ENCODE measurements at regions not wholly inside any gene's neighbourhood (a gene's known extent, or its start where the extent isn't known, plus 50 kb on each side); places are given as distances from the start of the nearest gene placed in this dataset.
"Not testable (repeated sequence)": the region's sequence is repeated elsewhere in the genome, so short reads cannot be mapped to it uniquely, and the experiment has no call there.

- no peak for ATAC-seq
- DNase-seq = no peak
- H3K4me3 ChIP-seq = no peak overlapping the region
- WGBS, 2 donors = 85 to 87% methylated on average over 3 of the region's 3 CpGs
- no peak overlapping the region for H3K27ac ChIP-seq
- no peak for FAIRE-seq
- H3K27me3 ChIP-seq = no peaks in the 10 kb centered on the region
- H3K9me3 ChIP-seq = no peaks in the 10 kb centered on the region
- intact Hi-C loops (cut with DNase I) = no loop called here
- no peaks in the 10 kb centered on the region for H3K36me3 ChIP-seq
- H3K4me1 ChIP-seq = peaks cover 1 to 10% (median 8%) of the 10 kb centered on the region in 3 donors
- TF ChIP-seq CTCF (IDR thresholded peaks at IDR 0.05) = no peak
Measured at GRCh38 chr2:37579192-37579713, 92.2 kb downstream of the CDC42EP3 start.

DNA sequence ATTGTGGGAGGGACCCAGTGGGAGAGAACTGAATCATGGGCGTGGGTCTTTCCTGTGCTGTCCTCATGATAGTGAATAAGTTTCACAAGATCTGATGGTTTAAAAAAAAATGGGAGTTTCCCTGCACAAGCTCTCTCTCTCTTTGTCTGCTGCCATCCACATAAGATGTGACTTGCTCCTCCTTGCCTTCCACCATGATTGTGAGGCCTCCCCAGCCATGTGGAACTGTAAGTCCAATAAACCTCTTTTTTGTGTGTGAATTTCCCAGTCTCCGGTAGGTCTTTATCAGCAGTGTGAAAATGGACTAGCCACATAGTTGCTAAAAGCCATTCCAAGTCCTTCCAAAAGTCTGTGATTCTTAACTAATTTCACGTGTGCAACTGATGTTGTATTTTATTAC lies 91.5 kb downstream of the CDC42EP3 start:
- FAIRE-seq; H3K9me3 ChIP-seq; H3K27ac ChIP-seq; intact Hi-C loops (cut with DNase I); H3K36me3 ChIP-seq; H3K27me3 ChIP-seq; ATAC-seq; H3K4me3 ChIP-seq; DNase-seq: not testable (repeated sequence)
- H3K4me1 ChIP-seq = peaks cover 7 to 16% (median 13%) of the 10 kb centered on the region in 3 donors
- WGBS, 2 donors = 93 to 96% methylated on average over 3 of the region's 3 CpGs

- intact Hi-C loops (cut with DNase I) = no loop called here
- no peak for ATAC-seq
- H3K9me3 ChIP-seq = no peaks in the 10 kb centered on the region
- 92 to 94% methylated on average over 5 of the region's 5 CpGs for WGBS, 2 donors
- no peaks in the 10 kb centered on the region for H3K36me3 ChIP-seq
- no peak for TF ChIP-seq CTCF (IDR thresholded peaks at IDR 0.05)
- H3K27ac ChIP-seq = no peak overlapping the region
- no peak overlapping the region for H3K4me3 ChIP-seq
- H3K4me1 ChIP-seq = peaks cover 8 to 29% (median 25%) of the 10 kb centered on the region in 3 donors
- no peak for DNase-seq
- H3K27me3 ChIP-seq = no peaks in the 10 kb centered on the region
- FAIRE-seq = no peak
Measured at GRCh38 chr2:37581433-37581832, 90.0 kb downstream of the CDC42EP3 start.

DNA sequence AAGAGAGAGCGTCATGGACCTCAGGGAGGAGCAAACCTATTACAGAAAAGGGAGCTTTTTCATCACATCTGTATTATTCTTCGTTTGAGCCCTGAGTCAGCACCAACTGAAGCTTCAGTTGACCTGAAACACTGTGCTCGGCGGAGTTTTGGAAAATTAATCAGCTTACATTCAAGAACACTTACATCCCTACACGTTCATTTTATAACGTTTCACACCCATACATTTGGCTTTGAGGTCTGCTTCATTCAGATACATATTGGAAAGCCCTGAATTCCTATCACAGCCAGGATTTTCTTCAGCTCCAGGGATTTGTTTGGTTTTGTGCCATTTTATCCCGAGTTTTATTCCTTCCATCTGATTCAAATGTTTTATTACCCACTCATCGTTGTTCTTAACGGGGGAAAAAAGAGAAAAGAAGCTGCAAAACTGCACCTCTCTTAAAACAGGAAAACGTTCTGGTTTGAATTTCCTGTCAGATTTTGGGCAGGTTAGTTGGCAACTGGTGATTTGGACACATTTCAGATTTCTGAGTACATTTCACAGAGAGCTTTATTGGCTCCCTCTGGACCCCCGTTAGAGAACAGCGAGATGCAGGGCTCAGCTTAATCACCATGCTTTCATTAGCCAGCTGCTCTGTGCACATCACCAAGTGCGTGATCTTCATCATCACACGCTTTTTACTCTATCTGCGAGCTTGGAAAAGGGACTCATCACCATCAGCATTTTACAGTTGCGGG lies 88.8 kb downstream of the CDC42EP3 start:
- no peak overlapping the region for H3K4me3 ChIP-seq
- intact Hi-C loops (cut with DNase I) = no loop called here
- H3K36me3 ChIP-seq = no peaks in the 10 kb centered on the region
- H3K27ac ChIP-seq = no peak overlapping the region
- H3K9me3 ChIP-seq = no peaks in the 10 kb centered on the region
- no peak for TF ChIP-seq CTCF (IDR thresholded peaks at IDR 0.05)
- no peaks in the 10 kb centered on the region for H3K27me3 ChIP-seq
- H3K4me1 ChIP-seq = peaks cover 15 to 40% (median 37%) of the 10 kb centered on the region in 3 donors
- 71 to 73% methylated on average over 16 of the region's 16 CpGs for WGBS, 2 donors
- ATAC-seq = peak in 1 of 4 donors; percentile 9
- no peak for DNase-seq
- no peak for FAIRE-seq

DNA sequence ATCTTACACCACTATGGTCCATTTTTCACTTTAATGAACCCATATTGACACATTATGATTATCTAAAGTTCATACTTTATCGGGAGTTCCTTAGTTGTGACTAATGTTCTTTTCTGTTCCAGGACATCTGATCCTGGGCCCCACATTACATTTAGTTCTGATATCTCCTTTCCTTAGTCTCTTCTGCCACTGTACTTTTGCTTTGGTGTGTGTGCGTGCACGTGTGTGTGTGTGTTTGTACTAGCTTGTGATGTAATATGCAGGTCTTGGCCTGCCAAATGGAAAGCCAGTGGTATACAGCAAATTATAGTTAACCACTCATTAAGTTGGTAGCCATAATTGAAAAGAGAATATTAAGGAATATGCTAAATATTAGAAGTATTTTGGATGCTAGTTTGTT lies 88.0 kb downstream of the CDC42EP3 start:
- ATAC-seq (no peak), FAIRE-seq (no peak), DNase-seq (no peak)
- Histone ChIP-seq H3K36me3 (no peaks in the 10 kb centered on the region), H3K27me3 (no peaks in the 10 kb centered on the region), H3K27ac (peak overlapping the region in 2 of 4 donors; percentile 63 to 65), H3K9me3 (no peaks in the 10 kb centered on the region), H3K4me1 (peaks cover 15 to 44% (median 37%) of the 10 kb centered on the region in 3 donors), H3K4me3 (no peak overlapping the region)
- intact Hi-C loops (cut with DNase I) = no loop called here
- WGBS, 2 donors = 41 to 47% methylated on average over 3 of the region's 3 CpGs
- TF ChIP-seq CTCF (IDR thresholded peaks at IDR 0.05) = no peak

Measured in pancreas (tissue), 10 donors.